GM23248 (cell line): ENCODE measurements at regions not wholly inside any gene's neighbourhood (a gene's known extent, or its start where the extent isn't known, plus 50 kb on each side); places are given as distances from the start of the nearest gene placed in this dataset.

Experiments
- EZH2 ChIP-seq: fragments of 200-600 bp; sonication (generic); IDR thresholded peaks from 2 replicates; pipeline ENCODE4 v1.6.1; 2018; ENCODE audit warnings: antibody characterized with exemption, mild to moderate bottlenecking; ENCODE audit not compliant: insufficient read depth, poor library complexity, severe bottlenecking
- EZH2phosphoT487 ChIP-seq: fragments of 200-600 bp; sonication (generic); IDR thresholded peaks from 2 replicates; pipeline ENCODE4 v1.6.1; 2018; ENCODE audit warnings: antibody characterized with exemption, moderate library complexity, mild to moderate bottlenecking, low read depth; ENCODE audit not compliant: insufficient read depth

DNA sequence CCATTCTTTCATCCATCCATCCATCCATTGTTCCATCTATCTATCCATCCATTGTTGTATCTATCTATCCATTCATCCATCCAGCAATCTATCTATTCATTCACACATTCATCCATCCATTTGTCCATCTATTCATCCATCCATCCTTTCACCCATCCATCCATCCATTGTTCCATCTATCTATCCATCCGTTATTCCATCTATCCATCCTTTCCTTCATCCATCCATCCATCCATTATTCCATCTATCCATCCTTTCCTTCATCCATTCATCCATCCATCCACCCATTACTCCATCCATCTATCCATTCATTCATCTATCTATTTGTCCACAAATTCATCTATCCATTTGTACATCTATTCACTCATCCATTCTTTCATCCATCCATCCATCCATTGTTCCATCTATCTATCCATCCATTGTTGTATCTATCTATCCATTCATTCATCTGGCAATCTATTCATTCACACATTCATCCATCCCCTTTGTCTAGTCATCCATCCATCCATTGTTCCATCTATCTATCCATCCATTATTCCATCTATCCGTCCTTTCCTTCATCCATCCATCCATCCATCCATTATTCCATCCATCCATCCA is 65.9 kb upstream of the ANO1 start:
- no peak for TF ChIP-seq EZH2
- TF ChIP-seq EZH2phosphoT487 = no peak
